SIG-M5 treated with dmso at 0.1 percent for 504 hours (cell line): ENCODE measurements at regions not wholly inside any gene's neighbourhood (a gene's known extent, or its start where the extent isn't known, plus 50 kb on each side); places are given as distances from the start of the nearest gene placed in this dataset.
A peak's percentile ranks its signal among the peaks of the same experiment; 100 is the strongest.

ENCODE experiments used
- DNase-seq: peaks from one replicate; lab custom pipeline; 2025; ENCODE audit not compliant: unreplicated experiment; lab: John Stamatoyannopoulos, UW

GRCh38 chr2:66036948-66037347 is 398.0 kb upstream of the MEIS1 start:
- DNase-seq, result no peak

DNA sequence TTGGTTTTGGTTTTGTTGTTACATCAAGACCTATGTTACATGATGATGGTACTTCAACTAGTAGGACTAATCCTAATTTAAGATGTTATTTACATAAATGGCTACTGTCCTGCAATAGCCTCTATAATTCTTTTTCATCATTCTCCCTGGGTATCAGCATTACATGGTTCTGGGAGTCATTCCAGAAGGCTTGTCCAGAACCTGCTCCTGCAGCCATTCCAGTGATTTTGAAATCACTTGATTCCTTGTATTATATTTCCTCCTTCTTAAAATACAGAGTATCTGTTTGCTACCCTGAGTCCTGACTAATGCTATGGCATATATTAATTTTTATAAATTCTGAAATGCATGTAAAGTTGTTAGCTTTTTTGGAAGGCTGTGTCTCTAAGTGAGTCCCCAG is 400.5 kb upstream of the MEIS1 start:
- no peak for DNase-seq

DNA sequence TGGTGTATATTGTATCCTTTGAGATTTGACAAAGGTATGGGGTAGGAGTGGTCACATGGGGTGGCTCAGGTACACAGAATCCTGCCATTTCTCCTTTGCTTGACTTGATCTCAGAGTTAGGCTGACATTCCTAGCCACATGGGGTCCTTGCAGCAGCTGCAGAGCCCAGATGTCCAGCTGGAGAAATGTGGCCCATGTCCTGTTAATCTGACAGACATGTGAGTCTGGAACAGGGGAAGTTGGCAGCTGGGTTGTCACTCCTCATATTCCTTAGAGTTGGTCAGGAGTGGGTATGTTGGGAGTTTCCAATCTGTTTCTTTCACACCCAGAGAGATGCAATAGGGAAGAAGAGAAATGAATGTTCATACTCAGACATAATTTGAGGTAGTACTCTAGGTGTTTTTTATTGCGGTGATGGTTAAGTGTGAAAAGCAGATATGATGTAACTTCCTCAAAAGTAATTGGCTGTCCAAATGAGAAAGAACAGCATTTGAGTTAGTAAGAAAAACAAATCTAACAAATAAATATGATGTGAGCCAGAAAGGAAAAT is 402.6 kb upstream of the MEIS1 start:
- no peak for DNase-seq

DNA sequence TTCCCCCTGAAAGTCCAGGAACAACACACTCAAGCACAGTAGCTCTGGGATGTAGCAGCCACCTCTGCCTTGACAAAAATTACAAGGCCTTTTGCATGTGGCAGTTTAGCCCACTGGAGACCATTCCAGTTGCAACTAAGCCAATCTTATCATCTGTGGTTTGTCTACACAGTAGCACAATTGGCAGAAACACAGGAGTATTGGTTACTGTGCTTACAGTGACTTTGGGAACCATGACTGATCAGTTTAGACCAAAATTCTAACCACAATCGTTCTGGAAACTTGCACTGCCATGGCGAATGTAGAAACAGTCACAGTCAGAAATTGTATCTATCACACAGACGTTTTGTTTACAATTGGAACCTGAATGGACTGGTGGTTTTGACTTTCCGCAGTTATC is 403.7 kb upstream of the MEIS1 start:
- DNase-seq, result no peak

GRCh38 chr2:66030553-66030952 is 404.4 kb upstream of the MEIS1 start:
- peak; percentile 10 for DNase-seq

- no peak for DNase-seq
Measured at GRCh38 chr2:66024391-66024790, 410.5 kb upstream of the MEIS1 start.

- DNase-seq, result no peak
Measured at GRCh38 chr2:66021296-66021695, 413.6 kb upstream of the MEIS1 start.

DNA sequence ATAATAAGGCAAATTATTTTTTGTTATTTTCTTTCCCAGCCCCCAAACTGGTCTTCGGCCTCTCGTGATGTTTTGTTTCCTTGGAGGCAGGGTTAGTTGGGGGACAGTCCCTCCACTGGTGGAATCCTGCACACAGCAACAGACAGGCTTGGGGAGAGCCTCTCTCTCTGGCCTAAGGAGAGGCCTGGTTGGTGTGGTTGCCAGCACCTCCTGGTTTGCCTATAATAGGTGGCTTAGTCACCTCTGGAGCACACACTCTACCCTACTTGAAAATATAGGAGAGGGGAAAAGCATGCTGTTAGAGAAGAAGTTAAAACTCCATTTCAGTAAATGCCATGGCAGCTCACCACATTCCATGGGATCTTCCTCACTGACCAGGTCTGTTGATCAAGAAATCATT is 417.2 kb upstream of the MEIS1 start:
- no peak for DNase-seq

DNA sequence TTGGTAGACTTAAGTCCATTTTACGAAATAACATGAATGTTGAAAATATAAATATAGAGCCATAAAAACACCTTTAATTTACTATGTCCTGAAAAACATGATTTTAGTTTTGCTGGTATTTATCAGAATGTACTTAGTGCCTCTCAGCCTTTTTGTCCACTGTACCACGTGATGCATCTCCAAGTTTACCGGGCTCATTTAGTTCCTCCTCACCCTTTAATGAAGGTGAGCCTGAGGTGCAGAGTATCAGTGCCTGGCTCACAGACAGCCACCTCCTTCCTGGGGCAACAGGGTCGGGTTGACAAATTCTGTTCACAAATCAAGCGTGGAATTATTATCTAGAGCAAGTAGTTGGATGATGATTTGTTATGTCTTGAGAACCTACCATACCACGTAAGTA is 420.5 kb upstream of the MEIS1 start:
- no peak for DNase-seq

DNA sequence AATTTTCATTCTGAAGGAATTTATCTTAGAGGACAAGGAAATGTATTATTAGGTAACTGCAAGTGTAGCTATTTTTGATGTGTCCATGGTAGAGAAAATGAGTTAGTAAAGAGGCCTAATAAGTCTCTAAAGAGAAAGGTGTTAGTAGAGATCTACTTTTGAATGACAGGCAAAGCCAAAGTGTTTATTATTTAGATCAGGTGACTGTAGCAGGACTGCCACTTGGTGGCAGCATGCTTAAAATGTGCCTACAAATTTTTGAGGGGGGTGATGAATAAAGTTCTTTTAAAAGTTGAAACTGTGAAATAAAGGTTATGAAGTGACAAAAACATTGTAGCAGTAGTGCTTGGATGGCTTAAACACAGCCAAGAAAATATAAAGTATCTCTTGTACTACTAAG is 421.5 kb upstream of the MEIS1 start:
- DNase-seq, result peak; percentile 4

DNA sequence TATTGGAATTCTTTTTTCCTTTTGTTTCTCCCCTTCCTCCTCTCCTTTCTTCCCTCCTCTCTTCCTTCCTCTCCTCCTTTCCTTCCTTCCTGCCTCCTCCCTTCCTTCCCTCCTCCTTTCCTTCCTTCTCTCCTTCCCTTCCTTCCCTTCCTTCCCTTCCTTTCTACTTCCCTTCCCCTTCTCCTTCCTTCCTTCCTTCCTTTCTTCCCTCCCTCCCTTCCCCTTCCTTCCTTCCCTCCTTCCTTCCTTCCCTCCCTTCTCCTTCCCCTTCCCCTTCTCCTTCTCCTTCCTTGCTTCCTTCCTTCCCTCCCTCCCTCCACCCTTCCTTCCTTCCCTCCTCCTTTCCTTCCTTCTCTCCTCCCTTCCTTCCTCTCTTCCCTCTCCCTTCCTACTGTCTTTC is 431.0 kb upstream of the MEIS1 start:
- DNase-seq, result no peak

- no peak for DNase-seq
Measured at GRCh38 chr2:66001538-66001937, 433.4 kb upstream of the MEIS1 start.

DNA sequence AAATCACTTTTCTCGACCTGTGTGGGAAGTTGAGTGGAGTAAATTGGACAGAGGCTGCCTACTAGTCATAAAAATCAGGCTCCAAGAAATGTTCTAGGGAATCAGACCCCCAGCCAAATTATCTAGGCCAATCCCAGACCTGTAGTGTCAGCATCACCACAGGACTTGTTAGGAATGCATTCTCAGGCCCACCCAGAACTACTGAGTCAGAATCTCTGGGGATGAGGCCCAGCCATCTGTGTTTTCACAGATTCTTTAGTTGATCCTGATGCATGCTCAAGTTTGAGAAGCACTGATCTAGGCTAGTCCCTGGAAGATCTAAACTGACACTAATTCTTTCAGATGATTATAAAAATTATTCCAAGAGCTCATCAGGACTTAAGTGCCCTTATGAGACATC is 434.0 kb upstream of the MEIS1 start:
- no peak for DNase-seq

DNA sequence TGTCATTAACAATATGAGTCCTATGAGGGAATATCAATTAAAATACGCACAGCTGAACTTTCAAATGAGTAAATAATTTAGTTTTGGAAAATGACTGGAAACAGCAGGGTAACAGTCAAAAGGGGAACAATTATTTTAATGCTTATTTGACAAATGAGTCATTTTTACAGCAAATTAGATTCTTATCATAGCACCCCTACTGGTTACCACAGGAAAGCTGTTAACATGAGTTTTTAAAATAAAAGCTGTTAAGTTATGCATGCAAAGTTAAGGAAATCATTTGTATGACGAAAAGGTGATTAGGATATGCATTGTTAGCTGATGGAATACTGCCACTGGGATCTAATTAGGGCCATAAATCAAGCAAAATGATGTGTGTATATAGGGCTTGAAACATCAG is 435.1 kb upstream of the MEIS1 start:
- no peak for DNase-seq

GRCh38 chr2:65999103-65999502 is 435.8 kb upstream of the MEIS1 start:
- no peak for DNase-seq

DNA sequence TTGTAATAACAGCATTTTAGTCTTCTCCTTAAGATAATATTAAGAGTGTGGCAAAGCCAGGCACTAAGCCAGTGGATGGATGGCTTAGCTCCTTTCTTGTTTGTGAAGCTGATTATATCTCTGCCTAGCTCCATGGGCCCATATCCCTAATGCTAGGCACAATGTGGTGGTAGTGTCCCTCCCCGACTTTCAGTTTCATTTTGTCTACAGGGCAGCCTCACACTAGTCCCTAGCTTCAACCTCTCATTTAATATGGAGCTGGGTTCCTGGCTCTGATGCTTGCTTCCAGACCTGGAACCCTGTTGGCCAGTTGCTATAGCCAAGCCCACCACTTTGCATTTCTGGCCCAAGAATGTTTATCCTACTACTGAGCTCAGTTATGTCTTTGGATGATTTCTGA is 437.0 kb upstream of the MEIS1 start:
- DNase-seq, result no peak

- DNase-seq, result no peak
Measured at GRCh38 chr2:65992198-65992554, 442.7 kb upstream of the MEIS1 start.

DNA sequence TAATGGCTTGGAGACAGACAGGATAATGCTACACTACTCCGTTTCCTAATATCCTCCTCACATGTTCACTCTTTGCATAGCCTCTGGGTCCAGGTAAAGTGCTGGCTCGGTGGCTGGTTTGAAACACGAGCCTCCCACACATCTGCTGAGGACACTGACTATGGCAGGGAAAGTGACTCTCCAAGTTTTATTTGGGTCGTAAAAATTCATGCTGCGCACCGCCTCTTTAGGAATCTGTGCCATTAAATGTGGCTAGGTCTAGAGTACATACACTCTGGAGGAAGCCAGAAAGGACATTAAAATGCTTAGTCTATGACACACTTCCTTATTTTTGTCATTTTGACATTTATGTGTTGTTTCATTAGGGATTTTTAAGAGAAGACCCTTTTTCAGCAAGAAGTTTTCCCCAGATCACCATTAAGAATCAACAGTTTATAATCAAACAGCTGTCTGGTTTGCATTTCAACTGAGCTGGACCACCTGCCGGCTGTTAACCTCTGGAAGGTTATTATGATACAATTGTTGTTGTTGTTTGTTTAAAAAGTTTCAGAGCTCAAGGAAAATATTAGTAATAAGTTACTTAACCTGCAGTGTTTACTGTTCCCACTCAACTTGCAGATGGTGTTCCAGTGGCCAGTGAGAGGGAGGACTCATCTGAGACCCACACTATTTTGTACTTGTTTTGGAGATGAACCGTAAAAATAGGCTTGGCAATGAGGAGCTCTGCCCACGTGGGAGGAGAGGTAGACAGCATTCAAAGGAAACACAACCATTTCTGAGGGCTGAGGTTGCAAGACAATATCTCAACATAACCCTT is 443.3 kb upstream of the MEIS1 start:
- DNase-seq, result no peak

- DNase-seq, result no peak
Measured at GRCh38 chr2:65985986-65986385, 448.9 kb upstream of the MEIS1 start.

DNA sequence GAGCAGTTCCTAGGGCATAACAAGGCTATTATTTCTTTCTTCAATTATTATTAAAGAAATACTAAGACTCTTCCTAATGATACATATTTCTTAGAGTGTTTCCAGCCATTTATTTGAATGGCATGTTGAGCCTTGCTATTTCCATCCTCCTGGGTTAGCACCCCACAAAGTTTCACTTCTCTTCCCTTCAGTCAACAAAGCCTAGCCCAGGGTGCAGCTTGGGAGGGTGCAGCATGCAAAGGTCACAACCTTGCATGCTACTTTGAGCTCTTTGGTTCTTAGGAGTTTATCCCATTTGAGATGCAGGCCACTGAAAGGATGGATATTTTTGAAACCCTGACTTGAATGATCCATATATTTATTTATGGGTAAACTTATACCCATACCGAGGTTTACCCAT is 454.4 kb upstream of the MEIS1 start:
- DNase-seq, result no peak

- DNase-seq, result no peak
Measured at GRCh38 chr2:65979446-65979845, 455.5 kb upstream of the MEIS1 start.

DNA sequence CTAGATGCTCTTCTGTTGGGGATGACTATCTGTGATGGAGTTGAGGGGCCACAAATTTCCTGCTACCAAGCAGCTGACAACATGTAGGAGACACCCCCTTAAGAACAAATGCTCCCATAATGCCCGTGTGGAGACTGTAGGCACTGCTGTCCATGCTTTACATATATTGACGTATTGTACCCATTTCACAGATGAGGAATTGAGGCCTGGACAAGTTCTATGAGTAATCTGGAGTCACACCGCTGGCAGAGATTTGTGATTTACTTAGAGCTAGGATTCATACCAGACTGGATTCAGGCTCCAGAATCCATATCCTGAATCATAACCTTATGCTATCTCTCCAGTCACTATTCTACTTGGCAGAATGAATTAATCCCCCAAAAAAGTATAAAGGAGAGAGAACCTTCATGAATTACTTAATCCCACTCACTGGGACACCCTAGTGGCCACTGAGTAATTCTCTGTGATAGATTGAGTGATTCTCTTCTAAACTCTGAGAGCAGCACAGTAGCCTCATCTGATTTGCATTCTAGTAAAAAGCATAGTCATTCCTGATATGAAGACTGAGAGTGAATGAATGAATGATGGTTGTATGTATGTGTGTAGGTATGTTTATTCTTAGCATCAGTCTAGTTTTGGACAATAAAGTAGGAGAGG is 460.7 kb upstream of the MEIS1 start:
- DNase-seq, result no peak

DNA sequence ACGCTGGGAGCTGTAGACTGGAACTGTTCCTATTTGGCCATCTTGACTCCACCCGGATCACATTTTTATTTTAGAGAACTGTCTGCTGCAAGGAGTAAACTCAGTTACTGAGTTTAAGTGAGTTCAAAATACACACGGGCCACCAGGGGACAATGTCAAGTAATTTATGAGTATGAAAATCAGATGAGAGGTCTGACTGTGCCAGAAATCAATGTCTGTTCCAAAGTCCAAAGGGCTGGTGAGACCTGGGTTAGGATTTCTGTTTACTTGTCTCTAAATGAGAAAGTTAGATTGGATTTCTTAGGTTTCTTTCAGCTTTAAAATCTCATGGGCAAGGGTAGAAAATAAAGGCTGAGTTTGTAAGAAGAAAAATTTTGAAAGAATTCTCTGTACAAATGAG is 465.8 kb upstream of the MEIS1 start:
- no peak for DNase-seq
